Gastroesophageal sphincter (tissue), 4 donors: ENCODE measurements at regions not wholly inside any gene's neighbourhood (a gene's known extent, or its start where the extent isn't known, plus 50 kb on each side); places are given as distances from the start of the nearest gene placed in this dataset.

Experiments
- ATAC-seq: fragments of 150-250 bp; one replicate; pipeline ENCODE4 v1.9.1; 2016; ENCODE audit warnings: mild to moderate bottlenecking, moderate library complexity
- H3K27ac ChIP-seq, 4 donors: fragments of 200-600 bp; sonication (generic) in 3 of 4; 1 replicate in 3 of 4; 2 replicates in 1 of 4; pipeline ENCODE4 v1.5.1; 2016 to 2019
- H3K27me3 ChIP-seq: fragments of 200-600 bp; sonication (generic); one replicate; pipeline ENCODE4 v1.5.1; 2019
- H3K36me3 ChIP-seq, 2 donors: fragments of 200-600 bp; sonication (generic); one replicate each; pipeline ENCODE4 v1.5.1; 2019; ENCODE audit warnings: control low read depth in 1 of 2
- H3K4me1 ChIP-seq, 3 donors: fragments of 200-600 bp; sonication (generic); 1 replicate in 2 of 3; 2 replicates in 1 of 3; pipeline ENCODE4 v1.5.1; 2016 to 2019; ENCODE audit warnings: control low read depth in 2 of 3
- H3K4me3 ChIP-seq, 2 donors: fragments of 200-600 bp; sonication (generic); one replicate each; pipeline ENCODE4 v1.5.1; 2019; ENCODE audit warnings: mild to moderate bottlenecking in 1 of 2, moderate library complexity in 1 of 2
- H3K9me3 ChIP-seq, 3 donors: fragments of 200-600 bp; sonication (generic); one replicate each; pipeline ENCODE4 v1.5.1; 2017 to 2019; ENCODE audit warnings: control low read depth in 2 of 3
- EP300 ChIP-seq: sonication (generic); formaldehyde crosslinking; IDR thresholded peaks from one replicate; pipeline ENCODE4 v1.6.1; 2017; ENCODE audit warnings: antibody characterized with exemption, mild to moderate bottlenecking
- POLR2A ChIP-seq, 2 donors: fragments of 450-650 bp; IDR thresholded peaks; one replicate each; pipeline ENCODE4 v1.6.1; 2017; ENCODE audit warnings: antibody characterized with exemption in 2 of 2, mild to moderate bottlenecking in 2 of 2, moderate library complexity in 1 of 2
- POLR2AphosphoS5 ChIP-seq: sonication (generic); formaldehyde crosslinking; IDR thresholded peaks from one replicate; pipeline ENCODE4 v1.6.1; 2017; ENCODE audit warnings: antibody characterized with exemption
- WGBS, 2 donors: methylation state at CpG; one replicate each; pipeline ENCODE4 v1.1.5; 2018; ENCODE audit warnings: low coverage in 1 of 2; 5-methylcytosine and 5-hydroxymethylcytosine counted together
- TF ChIP-seq, protein P1 (sequence below), 4 experiments: fragments of 200-600 bp in 2 of 4; fragments of 450-650 bp in 2 of 4; sonication (generic) in 1 of 4; IDR thresholded peaks; one replicate each; pipeline ENCODE4 v1.5.1; 2017 to 2019; ENCODE audit warnings: antibody characterized with exemption in 4 of 4, mild to moderate bottlenecking in 2 of 4, moderate library complexity in 2 of 4

DNA sequence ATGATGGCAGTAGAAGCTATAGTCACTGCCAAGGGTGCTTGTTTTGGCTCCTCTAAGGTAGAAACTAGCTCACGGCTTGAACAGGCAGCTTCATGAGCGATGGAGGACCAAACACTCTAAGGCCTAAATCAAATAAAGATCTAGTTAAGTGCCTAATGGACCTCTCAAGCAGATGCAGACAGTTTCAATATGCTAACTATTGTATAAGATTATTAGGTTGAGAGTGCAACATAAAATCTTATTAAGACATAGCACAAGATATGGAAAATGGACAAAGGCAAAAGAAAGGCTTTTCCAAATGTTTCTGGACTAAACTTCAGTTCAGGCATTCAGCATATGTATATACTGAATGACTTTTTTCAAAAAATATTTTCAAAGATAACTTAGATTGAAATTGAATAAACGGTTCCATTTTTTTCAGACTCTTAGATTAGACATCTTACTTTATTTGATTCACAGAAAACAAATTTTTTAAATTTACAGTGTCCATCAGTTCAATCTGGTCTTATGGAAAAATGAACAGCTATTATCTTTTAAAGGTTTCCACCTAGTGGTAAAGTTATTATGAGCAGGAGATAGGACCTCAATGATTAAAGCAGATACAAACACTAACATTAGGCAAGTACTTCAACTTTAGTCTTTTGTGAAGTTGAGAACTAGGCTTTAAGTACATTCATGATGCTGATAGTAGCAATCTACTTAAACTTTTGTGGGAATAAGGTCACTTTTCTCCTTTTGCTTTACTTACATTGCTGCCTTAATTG, 1167.7 kb downstream of the MAT2B start:
- 44 to 100% methylated on average over 1 to 2 of the region's 3 CpGs for WGBS, 2 donors
- H3K9me3 ChIP-seq, result no peaks in the 10 kb centered on the region
- no peak for ATAC-seq
- H3K4me3 ChIP-seq, result no peak overlapping the region
- TF ChIP-seq EP300, result no peak
- TF ChIP-seq POLR2AphosphoS5, result no peak
- TF ChIP-seq, protein P1, sequence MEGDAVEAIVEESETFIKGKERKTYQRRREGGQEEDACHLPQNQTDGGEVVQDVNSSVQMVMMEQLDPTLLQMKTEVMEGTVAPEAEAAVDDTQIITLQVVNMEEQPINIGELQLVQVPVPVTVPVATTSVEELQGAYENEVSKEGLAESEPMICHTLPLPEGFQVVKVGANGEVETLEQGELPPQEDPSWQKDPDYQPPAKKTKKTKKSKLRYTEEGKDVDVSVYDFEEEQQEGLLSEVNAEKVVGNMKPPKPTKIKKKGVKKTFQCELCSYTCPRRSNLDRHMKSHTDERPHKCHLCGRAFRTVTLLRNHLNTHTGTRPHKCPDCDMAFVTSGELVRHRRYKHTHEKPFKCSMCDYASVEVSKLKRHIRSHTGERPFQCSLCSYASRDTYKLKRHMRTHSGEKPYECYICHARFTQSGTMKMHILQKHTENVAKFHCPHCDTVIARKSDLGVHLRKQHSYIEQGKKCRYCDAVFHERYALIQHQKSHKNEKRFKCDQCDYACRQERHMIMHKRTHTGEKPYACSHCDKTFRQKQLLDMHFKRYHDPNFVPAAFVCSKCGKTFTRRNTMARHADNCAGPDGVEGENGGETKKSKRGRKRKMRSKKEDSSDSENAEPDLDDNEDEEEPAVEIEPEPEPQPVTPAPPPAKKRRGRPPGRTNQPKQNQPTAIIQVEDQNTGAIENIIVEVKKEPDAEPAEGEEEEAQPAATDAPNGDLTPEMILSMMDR (IDR thresholded peaks at IDR 0.05), result no peak
- no peak for TF ChIP-seq POLR2A (IDR thresholded peaks at IDR 0.05)
- H3K36me3 ChIP-seq, result no peaks in the 10 kb centered on the region
- H3K27me3 ChIP-seq, result no peaks in the 10 kb centered on the region
- H3K27ac ChIP-seq, result no peak overlapping the region
- H3K4me1 ChIP-seq, result no peaks in the 10 kb centered on the region

DNA sequence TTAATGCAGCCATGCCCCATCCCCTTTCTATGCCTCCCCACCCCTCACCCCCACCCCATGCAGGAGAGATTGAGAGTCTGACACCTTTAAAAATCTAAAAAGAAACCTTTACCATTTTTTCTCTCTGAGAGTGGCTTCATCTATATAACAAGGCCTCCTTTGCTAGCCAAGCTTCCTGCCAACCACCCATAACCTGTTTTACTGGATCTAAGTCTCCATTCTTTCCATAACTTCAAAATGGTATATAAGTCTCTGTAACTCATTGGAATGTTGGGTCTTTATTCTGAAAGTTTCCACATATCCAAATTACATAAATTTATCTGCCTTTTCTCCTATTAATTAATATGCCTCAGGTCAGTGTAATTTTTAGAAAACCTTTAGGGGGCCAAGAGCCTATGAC, 1174.0 kb downstream of the MAT2B start:
- ATAC-seq, result no peak
- no peaks in the 10 kb centered on the region for H3K9me3 ChIP-seq
- no peak overlapping the region for H3K27ac ChIP-seq
- H3K4me3 ChIP-seq, result no peak overlapping the region
- no peaks in the 10 kb centered on the region for H3K4me1 ChIP-seq
- TF ChIP-seq POLR2AphosphoS5 (no peak), POLR2A (IDR thresholded peaks at IDR 0.05) (no peak), EP300 (no peak)
- TF ChIP-seq, protein P1 (IDR thresholded peaks at IDR 0.05), result no peak
- H3K36me3 ChIP-seq, result no peaks in the 10 kb centered on the region
- H3K27me3 ChIP-seq, result no peaks in the 10 kb centered on the region

DNA sequence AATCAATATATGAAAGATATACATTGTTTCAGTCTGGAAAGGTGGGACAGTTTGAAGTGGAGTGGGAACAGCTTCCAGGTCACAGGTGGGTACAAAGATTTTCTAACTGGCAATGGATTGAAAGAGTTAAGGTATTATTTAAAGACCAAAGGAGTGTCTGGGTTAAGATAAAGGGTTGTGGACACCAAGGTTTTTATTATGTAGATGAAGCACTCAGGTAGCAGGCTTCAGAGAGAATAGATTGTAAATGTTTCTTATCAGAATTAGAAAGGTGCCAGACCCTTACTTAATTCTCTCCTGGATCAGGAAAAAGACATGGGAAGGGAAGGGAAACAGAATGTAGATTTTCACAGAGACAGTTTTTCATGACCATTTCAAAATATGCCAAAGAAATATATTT, 1174.8 kb downstream of the MAT2B start:
- Histone ChIP-seq H3K4me3 (no peak overlapping the region), H3K4me1 (no peaks in the 10 kb centered on the region)
- ATAC-seq, result no peak

DNA sequence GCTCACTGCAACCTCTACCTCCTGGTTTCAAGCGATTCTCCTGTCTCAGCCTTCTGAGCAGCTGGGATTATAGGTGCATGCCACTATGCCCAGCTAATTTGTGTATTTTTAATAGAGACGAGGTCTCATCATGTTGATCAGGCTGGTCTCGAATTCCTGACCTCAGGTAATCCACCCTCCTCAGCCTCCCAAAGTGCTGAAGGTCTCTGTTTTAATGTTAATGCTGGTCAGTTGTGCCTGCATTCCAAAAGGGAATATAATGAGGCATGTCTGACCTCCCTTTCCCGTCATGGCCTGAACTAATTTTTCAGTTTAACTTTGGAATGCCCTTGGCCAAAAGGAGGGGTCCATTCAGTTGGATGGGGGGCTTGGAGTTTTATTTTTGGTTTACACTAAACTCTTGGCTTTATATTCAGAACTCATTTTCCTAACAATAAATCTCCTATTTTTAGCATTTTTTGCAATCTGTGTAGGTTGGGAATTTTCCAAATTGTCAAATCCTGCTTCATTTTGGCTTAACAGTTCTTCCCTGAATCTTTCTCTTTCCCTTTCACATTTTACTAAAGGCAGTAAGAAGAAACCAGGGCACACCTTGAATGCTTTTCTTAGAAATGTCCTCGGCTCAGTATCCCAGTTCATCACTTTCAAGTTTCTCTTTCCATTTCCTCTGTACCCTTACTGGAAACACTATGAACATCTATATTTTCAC, 1175.5 kb downstream of the MAT2B start:
- no peak for ATAC-seq
- no peaks in the 10 kb centered on the region for H3K4me1 ChIP-seq
- H3K4me3 ChIP-seq, result no peak overlapping the region
- 32 to 56% methylated on average over 3 to 4 of the region's 5 CpGs for WGBS, 2 donors
- no peaks in the 10 kb centered on the region for H3K9me3 ChIP-seq
- H3K27me3 ChIP-seq, result no peaks in the 10 kb centered on the region
- no peak for TF ChIP-seq EP300
- TF ChIP-seq, protein P1 (IDR thresholded peaks at IDR 0.05), result no peak
- TF ChIP-seq POLR2A (IDR thresholded peaks at IDR 0.05), result no peak
- no peak for TF ChIP-seq POLR2AphosphoS5
- H3K27ac ChIP-seq, result no peak overlapping the region
- no peaks in the 10 kb centered on the region for H3K36me3 ChIP-seq

More for the DNA sequence above, 1174.8 kb downstream of the MAT2B start:
- TF ChIP-seq POLR2AphosphoS5 (no peak), POLR2A (IDR thresholded peaks at IDR 0.05) (no peak), EP300 (no peak)
- TF ChIP-seq, protein P1 (IDR thresholded peaks at IDR 0.05), result no peak
- H3K9me3 ChIP-seq, result no peaks in the 10 kb centered on the region
- no peaks in the 10 kb centered on the region for H3K27me3 ChIP-seq
- no peak overlapping the region for H3K27ac ChIP-seq
- H3K36me3 ChIP-seq, result no peaks in the 10 kb centered on the region

DNA sequence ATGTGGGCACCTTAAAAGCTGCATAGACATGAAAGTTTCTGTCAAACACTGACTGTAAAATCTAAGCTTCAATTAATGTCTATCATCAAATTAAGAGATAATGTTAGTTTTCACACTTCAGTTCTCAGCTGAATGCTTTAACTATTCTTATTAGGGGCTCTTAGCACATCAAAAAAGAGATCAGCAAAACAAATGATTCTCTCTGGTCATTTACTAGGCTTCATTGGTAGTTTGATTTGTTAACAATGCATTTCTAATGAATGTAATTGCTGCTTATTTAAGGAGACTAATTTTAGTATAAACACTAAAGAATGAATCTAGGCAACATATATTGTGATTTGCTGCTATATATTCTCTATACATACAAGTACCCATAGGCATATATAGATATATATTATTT, 1182.0 kb downstream of the MAT2B start:
- Histone ChIP-seq H3K27ac (no peak overlapping the region), H3K27me3 (no peaks in the 10 kb centered on the region), H3K4me3 (no peak overlapping the region), H3K4me1 (no peaks in the 10 kb centered on the region), H3K36me3 (no peaks in the 10 kb centered on the region), H3K9me3 (no peaks in the 10 kb centered on the region)
- TF ChIP-seq POLR2A (IDR thresholded peaks at IDR 0.05), result no peak
- no peak for TF ChIP-seq EP300
- TF ChIP-seq, protein P1 (IDR thresholded peaks at IDR 0.05), result no peak
- no peak for TF ChIP-seq POLR2AphosphoS5
- ATAC-seq, result no peak
